ENCODE measurements at regions not wholly inside any gene's neighbourhood (a gene's known extent, or its start where the extent isn't known, plus 50 kb on each side); places are given as distances from the start of the nearest gene placed in this dataset.

- TF ChIP-seq TCF12 (IDR thresholded peaks at IDR 0.05; ENCODE audit: low read depth) (no peak), ZBTB7A (IDR thresholded peaks at IDR 0.05; ENCODE audit: low read depth) (0 out of 2 replicates have a peak, but pooled peaks have one; percentile 1)
Measured at GRCh38 chr5:171521219-171521633, 101.8 kb downstream of the FGF18 start.

- no peak for TF ChIP-seq MAX (IDR thresholded peaks at IDR 0.05)
- no peak for TF ChIP-seq REST (IDR thresholded peaks at IDR 0.05; ENCODE audit: low read depth)
- no peak for TF ChIP-seq EP300 (IDR thresholded peaks at IDR 0.05; ENCODE audit: borderline replicate concordance)
- no peak for TF ChIP-seq YY1 (IDR thresholded peaks at IDR 0.05; ENCODE audit: low read depth)
- TF ChIP-seq TCF12 (IDR thresholded peaks at IDR 0.05; ENCODE audit: low read depth), result no peak
- TF ChIP-seq TEAD4 (IDR thresholded peaks at IDR 0.05), result no peak
- no peak for TF ChIP-seq FOXM1 (IDR thresholded peaks at IDR 0.05; ENCODE audit: borderline replicate concordance, low read depth)
- TF ChIP-seq ZBTB7A (IDR thresholded peaks at IDR 0.05; ENCODE audit: low read depth), result no peak
- TF ChIP-seq TAF1 (IDR thresholded peaks at IDR 0.05; ENCODE audit: low read depth), result no peak
- TF ChIP-seq CREB1 (IDR thresholded peaks at IDR 0.05; ENCODE audit: low read depth), result no peak
- no peak for TF ChIP-seq NFIC (IDR thresholded peaks at IDR 0.05)
- TF ChIP-seq CEBPB (IDR thresholded peaks at IDR 0.05), result no peak
- no peak for TF ChIP-seq USF1 (IDR thresholded peaks at IDR 0.05)
- TF ChIP-seq EGR1 (IDR thresholded peaks at IDR 0.05), result no peak
- no peak for TF ChIP-seq RAD21 (IDR thresholded peaks at IDR 0.05; ENCODE audit: low read depth)
Measured at GRCh38 chr5:171521679-171522078, 102.2 kb downstream of the FGF18 start.

- no peak for TF ChIP-seq ZBTB7A (IDR thresholded peaks at IDR 0.05; ENCODE audit: low read depth)
Measured at GRCh38 chr5:171523781-171524180, 104.3 kb downstream of the FGF18 start.

GRCh38 chr5:171524466-171524865 lies 105.0 kb downstream of the FGF18 start:
- no peak for TF ChIP-seq FOXM1 (IDR thresholded peaks at IDR 0.05; ENCODE audit: borderline replicate concordance, low read depth)
- no peak for TF ChIP-seq EGR1 (IDR thresholded peaks at IDR 0.05)
- TF ChIP-seq CREB1 (IDR thresholded peaks at IDR 0.05; ENCODE audit: low read depth), result no peak
- no peak for TF ChIP-seq YY1 (IDR thresholded peaks at IDR 0.05; ENCODE audit: low read depth)
- no peak for TF ChIP-seq RAD21 (IDR thresholded peaks at IDR 0.05; ENCODE audit: low read depth)

GRCh38 chr5:171525085-171525484 lies 105.6 kb downstream of the FGF18 start:
- TF ChIP-seq NFIC (IDR thresholded peaks at IDR 0.05) (no peak), TCF12 (IDR thresholded peaks at IDR 0.05; ENCODE audit: low read depth) (no peak)

- no peak for TF ChIP-seq ZBTB7A (IDR thresholded peaks at IDR 0.05; ENCODE audit: low read depth)
- no peak for TF ChIP-seq YY1 (IDR thresholded peaks at IDR 0.05; ENCODE audit: low read depth)
- no peak for TF ChIP-seq FOXM1 (IDR thresholded peaks at IDR 0.05; ENCODE audit: borderline replicate concordance, low read depth)
Measured at GRCh38 chr5:171528036-171528435, 108.6 kb downstream of the FGF18 start.

GRCh38 chr5:171528865-171529614 lies 109.6 kb downstream of the FGF18 start:
- TF ChIP-seq EP300 (IDR thresholded peaks at IDR 0.05; ENCODE audit: borderline replicate concordance) (no peak), ZBTB7A (IDR thresholded peaks at IDR 0.05; ENCODE audit: low read depth) (no peak), TAF1 (IDR thresholded peaks at IDR 0.05; ENCODE audit: low read depth) (no peak), NFIC (IDR thresholded peaks at IDR 0.05) (no peak), RAD21 (IDR thresholded peaks at IDR 0.05; ENCODE audit: low read depth) (no peak), FOXM1 (IDR thresholded peaks at IDR 0.05; ENCODE audit: borderline replicate concordance, low read depth) (no peak), YY1 (IDR thresholded peaks at IDR 0.05; ENCODE audit: low read depth) (no peak), MAX (IDR thresholded peaks at IDR 0.05) (no peak), CREB1 (IDR thresholded peaks at IDR 0.05; ENCODE audit: low read depth) (no peak), USF1 (IDR thresholded peaks at IDR 0.05) (no peak), CEBPB (IDR thresholded peaks at IDR 0.05) (no peak), REST (IDR thresholded peaks at IDR 0.05; ENCODE audit: low read depth) (no peak), EGR1 (IDR thresholded peaks at IDR 0.05) (no peak), TCF12 (IDR thresholded peaks at IDR 0.05; ENCODE audit: low read depth) (no peak), TEAD4 (IDR thresholded peaks at IDR 0.05) (no peak)
